ENCODE measurements at regions not wholly inside any gene's neighbourhood (a gene's known extent, or its start where the extent isn't known, plus 50 kb on each side); places are given as distances from the start of the nearest gene placed in this dataset.

DNA sequence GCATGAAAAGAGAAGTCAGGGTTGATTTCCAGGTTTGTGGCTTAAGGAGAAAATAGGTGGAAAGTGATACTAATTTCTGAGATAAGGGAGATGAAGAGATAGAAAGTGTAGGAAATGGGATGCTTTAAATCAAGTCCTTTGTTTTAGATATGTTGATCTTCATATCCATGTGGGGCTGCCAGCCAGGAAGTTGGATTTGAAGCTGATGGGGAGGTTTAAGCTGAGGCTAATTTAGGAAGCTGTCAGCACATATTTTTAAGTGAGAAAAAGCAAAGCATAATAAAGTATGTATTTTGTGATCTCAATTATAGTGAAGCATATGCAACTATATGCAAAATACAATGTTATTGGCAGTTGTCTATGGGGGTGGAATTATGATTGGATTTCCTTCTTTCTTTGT, 428.4 kb downstream of the CSNK1G3 start:
- TF ChIP-seq, protein P1, sequence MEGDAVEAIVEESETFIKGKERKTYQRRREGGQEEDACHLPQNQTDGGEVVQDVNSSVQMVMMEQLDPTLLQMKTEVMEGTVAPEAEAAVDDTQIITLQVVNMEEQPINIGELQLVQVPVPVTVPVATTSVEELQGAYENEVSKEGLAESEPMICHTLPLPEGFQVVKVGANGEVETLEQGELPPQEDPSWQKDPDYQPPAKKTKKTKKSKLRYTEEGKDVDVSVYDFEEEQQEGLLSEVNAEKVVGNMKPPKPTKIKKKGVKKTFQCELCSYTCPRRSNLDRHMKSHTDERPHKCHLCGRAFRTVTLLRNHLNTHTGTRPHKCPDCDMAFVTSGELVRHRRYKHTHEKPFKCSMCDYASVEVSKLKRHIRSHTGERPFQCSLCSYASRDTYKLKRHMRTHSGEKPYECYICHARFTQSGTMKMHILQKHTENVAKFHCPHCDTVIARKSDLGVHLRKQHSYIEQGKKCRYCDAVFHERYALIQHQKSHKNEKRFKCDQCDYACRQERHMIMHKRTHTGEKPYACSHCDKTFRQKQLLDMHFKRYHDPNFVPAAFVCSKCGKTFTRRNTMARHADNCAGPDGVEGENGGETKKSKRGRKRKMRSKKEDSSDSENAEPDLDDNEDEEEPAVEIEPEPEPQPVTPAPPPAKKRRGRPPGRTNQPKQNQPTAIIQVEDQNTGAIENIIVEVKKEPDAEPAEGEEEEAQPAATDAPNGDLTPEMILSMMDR (IDR thresholded peaks at IDR 0.05) = no peak
- TF ChIP-seq POLR2A (IDR thresholded peaks at IDR 0.05) = no peak

Measured in lower leg skin (tissue), 3 donors.